ENCODE measurements at regions not wholly inside any gene's neighbourhood (a gene's known extent, or its start where the extent isn't known, plus 50 kb on each side); places are given as distances from the start of the nearest gene placed in this dataset.

DNA sequence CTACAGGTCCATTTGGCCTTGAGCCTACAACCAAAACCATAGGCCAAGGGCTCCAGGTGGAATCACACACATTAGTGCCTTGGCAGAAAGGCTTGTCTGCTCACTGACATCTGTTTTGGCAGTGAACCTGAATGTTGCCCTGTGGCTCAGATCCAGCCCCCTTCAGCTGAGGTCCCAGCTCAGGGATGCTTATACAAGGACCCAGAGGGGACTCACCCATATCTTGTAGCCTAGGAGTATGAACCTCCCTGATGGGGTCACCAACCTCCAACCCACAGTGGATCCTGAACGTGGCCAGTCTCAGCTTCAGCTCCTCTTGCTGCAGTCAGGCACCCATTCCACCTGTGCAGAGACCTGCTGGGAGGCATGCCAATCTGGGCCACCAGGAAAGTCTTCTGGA, 50.8 kb upstream of the HMX1 start:
- TF ChIP-seq, protein P1, sequence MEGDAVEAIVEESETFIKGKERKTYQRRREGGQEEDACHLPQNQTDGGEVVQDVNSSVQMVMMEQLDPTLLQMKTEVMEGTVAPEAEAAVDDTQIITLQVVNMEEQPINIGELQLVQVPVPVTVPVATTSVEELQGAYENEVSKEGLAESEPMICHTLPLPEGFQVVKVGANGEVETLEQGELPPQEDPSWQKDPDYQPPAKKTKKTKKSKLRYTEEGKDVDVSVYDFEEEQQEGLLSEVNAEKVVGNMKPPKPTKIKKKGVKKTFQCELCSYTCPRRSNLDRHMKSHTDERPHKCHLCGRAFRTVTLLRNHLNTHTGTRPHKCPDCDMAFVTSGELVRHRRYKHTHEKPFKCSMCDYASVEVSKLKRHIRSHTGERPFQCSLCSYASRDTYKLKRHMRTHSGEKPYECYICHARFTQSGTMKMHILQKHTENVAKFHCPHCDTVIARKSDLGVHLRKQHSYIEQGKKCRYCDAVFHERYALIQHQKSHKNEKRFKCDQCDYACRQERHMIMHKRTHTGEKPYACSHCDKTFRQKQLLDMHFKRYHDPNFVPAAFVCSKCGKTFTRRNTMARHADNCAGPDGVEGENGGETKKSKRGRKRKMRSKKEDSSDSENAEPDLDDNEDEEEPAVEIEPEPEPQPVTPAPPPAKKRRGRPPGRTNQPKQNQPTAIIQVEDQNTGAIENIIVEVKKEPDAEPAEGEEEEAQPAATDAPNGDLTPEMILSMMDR (conservative IDR thresholded peaks at IDR 0.05), result no peak
- H3K27ac ChIP-seq, result no peak overlapping the region

DNA sequence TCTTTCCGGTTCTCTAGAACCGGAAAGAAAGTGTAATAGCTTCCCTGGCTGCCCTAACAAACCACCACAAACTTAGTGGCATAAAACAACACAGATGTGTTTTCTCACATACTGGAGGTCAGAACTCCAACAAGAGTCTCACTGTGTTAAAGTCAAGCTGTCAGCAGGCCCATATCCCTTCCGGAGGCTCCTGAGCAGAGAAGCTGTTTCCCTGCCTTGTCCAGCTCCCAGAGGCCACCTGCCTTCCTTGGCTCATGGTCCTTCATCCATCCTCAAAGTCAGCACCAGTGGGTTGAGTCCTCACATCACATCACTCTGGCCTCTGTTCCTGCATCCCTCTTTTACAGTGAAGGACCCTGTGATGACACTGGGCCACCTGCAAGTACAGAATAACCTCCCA, 49.8 kb upstream of the HMX1 start:
- no peak overlapping the region for H3K27ac ChIP-seq
- TF ChIP-seq, protein P1 (conservative IDR thresholded peaks at IDR 0.05), result no peak
